SK-N-SH (cell line): ENCODE measurements at regions not wholly inside any gene's neighbourhood (a gene's known extent, or its start where the extent isn't known, plus 50 kb on each side); places are given as distances from the start of the nearest gene placed in this dataset.

Source experiments
- CTCF ChIA-PET: fragments of 300-600, 350-600 bp; formaldehyde crosslinking; extraction: SDS; loops from one replicate; lab custom pipeline; 2021; lab: Yijun Ruan, JAX
- POLR2A ChIA-PET: fragments of 350-600 bp; sonication (Branson Sonifier 250); formaldehyde crosslinking; extraction: SDS; loops from one replicate; lab custom pipeline; 2020; ENCODE audit warnings: antibody characterized with exemption, inconsistent platforms; lab: Yijun Ruan, JAX
- DNase-seq: peaks from one replicate; pipeline ENCODE4 v3.0.0; 2012
- H2AFZ ChIP-seq: fragments of 200-600 bp; sonication (generic); 2 replicates; pipeline ENCODE4 v1.8.1; 2016; ENCODE audit warnings: antibody characterized with exemption, mild to moderate bottlenecking, low read depth
- H3F3A ChIP-seq: fragments of 200-600 bp; sonication (generic); replicated peaks from 2 replicates; pipeline ENCODE3; 2016; ENCODE audit warnings: antibody characterized with exemption, mild to moderate bottlenecking; ENCODE audit not compliant: insufficient read depth
- H3K27ac ChIP-seq, 2 experiments: fragments of 200-500 bp in 1 of 2; fragments of 200-600 bp in 1 of 2; sonication (Bioruptor generic) in 1 of 2; sonication (generic), shearing (Covaris generic) in 1 of 2; 2 replicates each; pipeline versions ENCODE4 v1.5.1 to v1.6.1; 2014 to 2016; ENCODE audit warnings: low read depth in 2 of 2, inconsistent platforms in 1 of 2, low read length in 1 of 2, mild to moderate bottlenecking in 1 of 2, mixed read lengths in 1 of 2
- H3K27me3 ChIP-seq: fragments of 200-600 bp; sonication (generic), shearing (Covaris generic); 2 replicates; pipeline ENCODE4 v1.6.1; 2016; ENCODE audit warnings: mixed run types; ENCODE audit not compliant: insufficient read depth
- H3K36me3 ChIP-seq, 2 experiments: fragments of 200-500 bp in 1 of 2; fragments of 200-600 bp in 1 of 2; sonication (Bioruptor generic) in 1 of 2; sonication (generic) in 1 of 2; replicated peaks in 1 of 2; 2 replicates each; pipeline versions ENCODE3 to v1.5.1; 2014 to 2016; ENCODE audit warnings: low read length in 1 of 2, mild to moderate bottlenecking in 1 of 2; ENCODE audit not compliant: insufficient read depth in 2 of 2, control insufficient read depth in 1 of 2
- H3K4me1 ChIP-seq, 2 experiments: fragments of 200-500 bp in 1 of 2; fragments of 200-600 bp in 1 of 2; sonication (Bioruptor generic) in 1 of 2; sonication (generic), shearing (Covaris generic) in 1 of 2; 2 replicates each; pipeline versions ENCODE4 v1.5.1 to v1.6.1; 2014 to 2016; ENCODE audit warnings: low read depth in 1 of 2, low read length in 1 of 2, mixed run types in 1 of 2; ENCODE audit not compliant: insufficient read depth in 2 of 2, control insufficient read depth in 1 of 2
- H3K4me2 ChIP-seq: fragments of 200-600 bp; sonication (generic), shearing (Covaris generic); 2 replicates; pipeline ENCODE4 v1.6.1; 2017; ENCODE audit warnings: mixed run types
- H3K4me3 ChIP-seq, 2 experiments: fragments of 200-500 bp in 1 of 2; fragments of 200-600 bp in 1 of 2; sonication (Bioruptor generic) in 1 of 2; sonication (generic), shearing (Covaris generic) in 1 of 2; 2 replicates each; pipeline versions ENCODE4 v1.5.1 to v1.8.1; 2014 to 2016; ENCODE audit warnings: low read depth in 2 of 2, inconsistent platforms in 1 of 2, low read length in 1 of 2, mild to moderate bottlenecking in 1 of 2, mixed read lengths in 1 of 2, moderate library complexity in 1 of 2
- H3K79me2 ChIP-seq: fragments of 200-600 bp; sonication (generic); 2 replicates; pipeline ENCODE4 v1.8.1; 2017; ENCODE audit warnings: mild to moderate bottlenecking; ENCODE audit not compliant: insufficient read depth
- H3K9ac ChIP-seq: fragments of 200-600 bp; sonication (generic); 2 replicates; pipeline ENCODE4 v1.6.1; 2017; ENCODE audit warnings: mixed run types
- H3K9me2 ChIP-seq: fragments of 200-600 bp; sonication (generic); 2 replicates; pipeline ENCODE4 v1.6.1; 2017; ENCODE audit warnings: mixed run types
- H3K9me3 ChIP-seq: fragments of 200-600 bp; sonication (generic); 2 replicates; pipeline ENCODE4 v1.6.1; 2017; ENCODE audit warnings: mixed run types, mild to moderate bottlenecking, moderate library complexity
- H4K20me1 ChIP-seq: fragments of 200-600 bp; sonication (generic); 2 replicates; pipeline ENCODE4 v1.6.1; 2017; ENCODE audit warnings: mild to moderate bottlenecking, mixed run types; ENCODE audit not compliant: insufficient read depth
- CHD2 ChIP-seq: fragments of 150-350 bp; IDR thresholded peaks from 2 replicates; pipeline ENCODE4 v1.6.1; 2018; ENCODE audit warnings: low read length; ENCODE audit not compliant: partially characterized antibody
- ELF1 ChIP-seq: IDR thresholded peaks from 2 replicates; pipeline ENCODE4 v1.4.0; 2012
- EZH2phosphoT487 ChIP-seq: fragments of 200-600 bp; sonication (generic); IDR thresholded peaks from 2 replicates; pipeline ENCODE4 v1.6.1; 2017; ENCODE audit warnings: low read depth, mixed run types, mild to moderate bottlenecking, antibody characterized with exemption, moderate library complexity, borderline replicate concordance
- GABPA ChIP-seq: IDR thresholded peaks from 2 replicates; pipeline ENCODE4 v1.4.0; 2012; ENCODE audit warnings: low read depth, mild to moderate bottlenecking
- JUND ChIP-seq: IDR thresholded peaks from 2 replicates; pipeline ENCODE4 v1.4.0; 2012
- PBX3 ChIP-seq: IDR thresholded peaks from 2 replicates; pipeline ENCODE4; 2012
- POLR2AphosphoS5 ChIP-seq: IDR thresholded peaks from 2 replicates; pipeline ENCODE4 v1.6.1; 2012; ENCODE audit warnings: low read depth, low read length
- RCOR1 ChIP-seq: fragments of 150-350 bp; IDR thresholded peaks from 2 replicates; pipeline ENCODE4 v1.6.1; 2017; ENCODE audit warnings: antibody characterized with exemption, low read length
- SMC3 ChIP-seq: IDR thresholded peaks from 2 replicates; pipeline ENCODE4 v1.6.1; 2012; ENCODE audit warnings: low read depth, low read length, improper control_type of control experiment
- TEAD4 ChIP-seq: IDR thresholded peaks from 2 replicates; pipeline ENCODE4 v1.4.0; 2012; ENCODE audit warnings: mild to moderate bottlenecking, borderline replicate concordance; ENCODE audit not compliant: insufficient read depth
- YY1 ChIP-seq: IDR thresholded peaks from 2 replicates; pipeline ENCODE4 v1.4.0; 2012; ENCODE audit warnings: low read depth, mild to moderate bottlenecking
- ZBTB33 ChIP-seq: IDR thresholded peaks from 2 replicates; pipeline ENCODE4 v1.4.0; 2012; ENCODE audit warnings: low read depth, borderline replicate concordance
- WGBS: methylation state at CpG from one replicate; pipeline ENCODE4 v1.1.6; 2017; ENCODE audit warnings: low lambda C conversion rate; 5-methylcytosine and 5-hydroxymethylcytosine counted together
- TF ChIP-seq, protein P1 (sequence below): IDR thresholded peaks from 2 replicates; pipeline ENCODE4 v1.6.1; 2012; ENCODE audit warnings: mild to moderate bottlenecking, low read depth, low read length, moderate library complexity

DNA sequence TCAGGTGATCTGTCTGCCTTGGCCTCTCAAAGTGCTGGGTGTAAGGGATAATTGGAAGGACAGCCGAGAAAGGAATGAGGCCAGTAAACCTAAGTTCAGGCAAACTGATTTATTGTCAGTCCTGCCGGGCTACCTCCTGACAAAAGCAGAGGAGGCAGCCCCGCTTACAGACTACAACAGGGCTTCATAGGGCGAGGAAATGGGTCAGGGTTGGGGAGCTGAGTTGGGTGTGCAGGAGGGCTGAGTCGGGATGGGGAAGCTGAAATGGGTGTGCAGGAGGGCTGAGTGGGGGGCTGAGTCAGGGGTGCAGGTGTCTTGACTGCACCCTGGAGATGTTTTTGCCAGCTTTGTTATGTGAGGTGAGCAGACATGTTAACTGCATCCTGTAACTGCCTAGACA is 210.2 kb downstream of the SLITRK6 start:
- CTCF ChIA-PET, result no interaction called here
- DNase-seq, result no peak
- WGBS, result 85% methylated on average over 5 of the region's 5 CpGs
- H3K9ac ChIP-seq, result no peak overlapping the region
- peaks cover 14% of the 10 kb centered on the region for H3F3A ChIP-seq
- H3K79me2 ChIP-seq, result no peaks in the 10 kb centered on the region
- no peak overlapping the region for H3K4me3 ChIP-seq
- no peak overlapping the region for H2AFZ ChIP-seq
- H3K36me3 ChIP-seq, result no peaks in the 10 kb centered on the region
- H3K9me3 ChIP-seq, result 0 out of 2 replicates have a peak, but pooled peaks cover 2% of the 10 kb centered on the region
- TF ChIP-seq SMC3 (no peak), PBX3 (no peak), ELF1 (no peak), GABPA (no peak), JUND (no peak), CHD2 (no peak), RCOR1 (no peak), TEAD4 (no peak), EZH2phosphoT487 (no peak), POLR2AphosphoS5 (no peak), ZBTB33 (no peak), YY1 (no peak)
- TF ChIP-seq, protein P1, sequence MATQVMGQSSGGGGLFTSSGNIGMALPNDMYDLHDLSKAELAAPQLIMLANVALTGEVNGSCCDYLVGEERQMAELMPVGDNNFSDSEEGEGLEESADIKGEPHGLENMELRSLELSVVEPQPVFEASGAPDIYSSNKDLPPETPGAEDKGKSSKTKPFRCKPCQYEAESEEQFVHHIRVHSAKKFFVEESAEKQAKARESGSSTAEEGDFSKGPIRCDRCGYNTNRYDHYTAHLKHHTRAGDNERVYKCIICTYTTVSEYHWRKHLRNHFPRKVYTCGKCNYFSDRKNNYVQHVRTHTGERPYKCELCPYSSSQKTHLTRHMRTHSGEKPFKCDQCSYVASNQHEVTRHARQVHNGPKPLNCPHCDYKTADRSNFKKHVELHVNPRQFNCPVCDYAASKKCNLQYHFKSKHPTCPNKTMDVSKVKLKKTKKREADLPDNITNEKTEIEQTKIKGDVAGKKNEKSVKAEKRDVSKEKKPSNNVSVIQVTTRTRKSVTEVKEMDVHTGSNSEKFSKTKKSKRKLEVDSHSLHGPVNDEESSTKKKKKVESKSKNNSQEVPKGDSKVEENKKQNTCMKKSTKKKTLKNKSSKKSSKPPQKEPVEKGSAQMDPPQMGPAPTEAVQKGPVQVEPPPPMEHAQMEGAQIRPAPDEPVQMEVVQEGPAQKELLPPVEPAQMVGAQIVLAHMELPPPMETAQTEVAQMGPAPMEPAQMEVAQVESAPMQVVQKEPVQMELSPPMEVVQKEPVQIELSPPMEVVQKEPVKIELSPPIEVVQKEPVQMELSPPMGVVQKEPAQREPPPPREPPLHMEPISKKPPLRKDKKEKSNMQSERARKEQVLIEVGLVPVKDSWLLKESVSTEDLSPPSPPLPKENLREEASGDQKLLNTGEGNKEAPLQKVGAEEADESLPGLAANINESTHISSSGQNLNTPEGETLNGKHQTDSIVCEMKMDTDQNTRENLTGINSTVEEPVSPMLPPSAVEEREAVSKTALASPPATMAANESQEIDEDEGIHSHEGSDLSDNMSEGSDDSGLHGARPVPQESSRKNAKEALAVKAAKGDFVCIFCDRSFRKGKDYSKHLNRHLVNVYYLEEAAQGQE, result no peak
- TF ChIP-seq, all 33 proteins: peak for 0
- Histone ChIP-seq H3K4me1 (no peaks in the 10 kb centered on the region; a peak in 1 of 4 replicates), H3K27me3 (no peaks in the 10 kb centered on the region), H3K27ac (no peak overlapping the region), H3K4me2 (no peak overlapping the region), H4K20me1 (no peaks in the 10 kb centered on the region), H3K9me2 (no peaks in the 10 kb centered on the region)
- POLR2A ChIA-PET, result no interaction called here
